GM12878 (cell line): ENCODE measurements at regions not wholly inside any gene's neighbourhood (a gene's known extent, or its start where the extent isn't known, plus 50 kb on each side); places are given as distances from the start of the nearest gene placed in this dataset.

Experiments
- CEBPB ChIP-seq, 2 experiments: fragments of 150-350 bp in 1 of 2; IDR thresholded peaks; 2 replicates each; pipeline ENCODE4 v1.6.1; 2012 to 2014; ENCODE audit warnings: low read depth in 2 of 2, low read length in 2 of 2, borderline replicate concordance in 1 of 2, inconsistent platforms in 1 of 2
- CEBPZ ChIP-seq: fragments of 150-350 bp; IDR thresholded peaks from 2 replicates; pipeline ENCODE4 v1.6.1; 2016; ENCODE audit warnings: low read depth, low read length
- CTCF ChIP-seq, 3 experiments: IDR thresholded peaks in 2 of 3; conservative IDR thresholded peaks in 1 of 3; 2 replicates each; pipeline ENCODE4 v1.5.1; 2011; ENCODE audit warnings: low read depth in 3 of 3, low read length in 3 of 3, mild to moderate bottlenecking in 3 of 3, control low read depth in 2 of 3, moderate library complexity in 2 of 3, inconsistent platforms in 1 of 3, mixed read lengths in 1 of 3; ENCODE audit not compliant: control insufficient read depth in 2 of 3, insufficient read depth in 1 of 3; ENCODE audit errors: extremely low read depth in 1 of 3
- ESRRA ChIP-seq: IDR thresholded peaks from 2 replicates; pipeline ENCODE4 v1.6.1; 2012; ENCODE audit warnings: mild to moderate bottlenecking, low read length, improper control_type of control experiment
- EZH2 ChIP-seq: IDR thresholded peaks from 2 replicates; pipeline ENCODE4 v1.6.1; 2012; ENCODE audit warnings: low read depth, mild to moderate bottlenecking, control low read depth, inconsistent platforms, low read length, borderline replicate concordance; ENCODE audit not compliant: control insufficient read depth
- FOS ChIP-seq: IDR thresholded peaks from 3 replicates; pipeline ENCODE4 v1.6.1; 2011; ENCODE audit warnings: borderline replicate concordance; ENCODE audit not compliant: insufficient read length; ENCODE audit errors: extremely low read depth
- JUNB ChIP-seq: IDR thresholded peaks from 2 replicates; pipeline ENCODE4 v1.6.1; 2016; ENCODE audit warnings: antibody characterized with exemption, mild to moderate bottlenecking
- JUND ChIP-seq: IDR thresholded peaks from 2 replicates; pipeline ENCODE4 v1.6.1; 2012; ENCODE audit warnings: low read depth, mild to moderate bottlenecking, low read length, improper control_type of control experiment, moderate library complexity
- NFIC ChIP-seq: IDR thresholded peaks from 2 replicates; pipeline ENCODE4 v1.6.1; 2012; ENCODE audit warnings: low read depth, mild to moderate bottlenecking, inconsistent platforms, low read length, moderate library complexity
- PBX3 ChIP-seq: IDR thresholded peaks from 2 replicates; pipeline ENCODE4 v1.6.1; 2011; ENCODE audit warnings: mild to moderate bottlenecking, low read depth, low read length, moderate library complexity; ENCODE audit not compliant: insufficient replicate concordance
- POLR2A ChIP-seq: IDR thresholded peaks from 2 replicates; pipeline ENCODE4 v1.6.1; 2011; ENCODE audit warnings: low read depth, mild to moderate bottlenecking, low read length
- SMARCA5 ChIP-seq: fragments of 450-650 bp; IDR thresholded peaks from 2 replicates; pipeline ENCODE4 v1.6.1; 2017; ENCODE audit warnings: mild to moderate bottlenecking
- ZBTB4 ChIP-seq: fragments of 450-650 bp; formaldehyde crosslinking; IDR thresholded peaks from 2 replicates; pipeline ENCODE4 v1.4.0; 2022; ENCODE audit warnings: mild to moderate bottlenecking, moderate library complexity

- no peak for TF ChIP-seq NFIC
- TF ChIP-seq CEBPZ = no peak
- no peak for TF ChIP-seq CTCF (IDR thresholded peaks at IDR 0.05 in 2 of 3, conservative IDR thresholded peaks at IDR 0.05 in 1 of 3; ENCODE audit: control insufficient read depth in 2 of 3, extremely low read depth in 1 of 3, insufficient read depth in 1 of 3, low read depth in 3 of 3, low read length in 3 of 3)
- TF ChIP-seq FOS = no peak
- no peak for TF ChIP-seq JUND
- TF ChIP-seq POLR2A = no peak
- TF ChIP-seq ESRRA = no peak
- no peak for TF ChIP-seq ZBTB4 (CRISPR knock-in tag)
- no peak for TF ChIP-seq EZH2
- TF ChIP-seq CEBPB (IDR thresholded peaks at IDR 0.05; ENCODE audit: borderline replicate concordance in 1 of 2, low read depth in 2 of 2, low read length in 2 of 2) = no peak
- TF ChIP-seq PBX3 = no peak
- TF ChIP-seq SMARCA5 = no peak
- no peak for TF ChIP-seq JUNB
These were observed 59.3 kb upstream of the WNT7A start for GRCh38 chr3:13939206-13939605.
